ENCODE measurements at regions not wholly inside any gene's neighbourhood (a gene's known extent, or its start where the extent isn't known, plus 50 kb on each side); places are given as distances from the start of the nearest gene placed in this dataset.

DNA sequence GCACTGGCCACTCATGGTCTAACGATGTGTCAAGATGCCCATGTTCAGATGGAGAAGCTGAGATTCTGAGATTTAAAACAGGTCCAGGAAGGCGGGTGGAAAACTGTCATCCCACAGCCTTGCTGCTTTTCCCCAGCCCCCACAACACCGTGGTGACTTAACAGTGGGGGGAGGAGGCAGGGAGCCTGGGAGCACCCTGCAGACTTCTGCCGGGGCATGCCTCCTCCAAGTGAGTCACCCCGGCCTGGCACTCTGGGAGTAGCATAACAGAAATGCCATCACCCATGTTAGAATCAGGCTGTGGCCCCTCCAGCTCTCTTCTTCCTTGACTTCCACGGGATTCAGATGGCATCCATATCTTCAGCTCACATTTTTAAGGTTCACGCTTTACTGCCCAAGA, 164.8 kb downstream of the CBLN1 start:
- FAIRE-seq (no peak), DNase-seq (no peak)
- H3K27me3 ChIP-seq (ENCODE audit: control insufficient read depth in 3 of 3, insufficient read depth in 3 of 3, low read length in 3 of 3), result no peaks in the 10 kb centered on the region
- H3K4me3 ChIP-seq (ENCODE audit: low read depth in 1 of 3, low read length in 3 of 3), result no peak overlapping the region
- no peaks in the 10 kb centered on the region for H3K9me3 ChIP-seq (ENCODE audit: control insufficient read depth in 2 of 2, insufficient read depth in 1 of 2, low read depth in 1 of 2, low read length in 1 of 2)
- WGBS, 3 donors, result 65 to 77% (median 72%) methylated on average over 7 of the region's 7 CpGs
- no peak overlapping the region for H3K27ac ChIP-seq (ENCODE audit: low read depth in 1 of 3, low read length in 2 of 3)
- H3K36me3 ChIP-seq (ENCODE audit: control insufficient read depth in 3 of 3, insufficient read depth in 2 of 3, low read depth in 1 of 3, low read length in 3 of 3), result no peaks in the 10 kb centered on the region
- no peaks in the 10 kb centered on the region for H3K4me1 ChIP-seq (ENCODE audit: control insufficient read depth in 3 of 3, insufficient read depth in 2 of 3, low read depth in 1 of 3, low read length in 2 of 3)

DNA sequence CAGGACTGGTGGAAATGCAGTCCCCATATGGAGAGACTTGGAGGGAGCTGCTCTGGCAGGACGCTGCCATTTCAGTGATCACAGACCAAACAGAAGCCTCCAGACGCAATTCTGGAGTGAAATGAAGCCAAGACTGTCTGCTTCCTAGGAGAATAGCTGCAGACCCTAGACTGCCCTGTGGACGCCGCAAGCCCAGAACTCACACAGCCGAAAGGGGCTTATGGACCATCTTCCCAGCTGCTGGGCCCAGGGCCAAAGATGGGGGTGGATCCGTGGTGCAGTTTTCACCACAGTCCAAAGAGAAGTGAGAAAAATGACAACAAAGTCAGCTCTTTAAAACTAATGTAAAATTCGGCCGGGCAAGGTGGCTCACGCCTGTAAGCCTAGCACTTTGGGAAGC, 165.7 kb downstream of the CBLN1 start:
- no peaks in the 10 kb centered on the region for H3K27me3 ChIP-seq (ENCODE audit: control insufficient read depth in 3 of 3, insufficient read depth in 3 of 3, low read length in 3 of 3)
- WGBS, 3 donors, result 63 to 76% (median 74%) methylated on average over 9 of the region's 9 CpGs
- H3K36me3 ChIP-seq (ENCODE audit: control insufficient read depth in 3 of 3, insufficient read depth in 2 of 3, low read depth in 1 of 3, low read length in 3 of 3), result no peaks in the 10 kb centered on the region
- H3K4me1 ChIP-seq (ENCODE audit: control insufficient read depth in 3 of 3, insufficient read depth in 2 of 3, low read depth in 1 of 3, low read length in 2 of 3), result no peaks in the 10 kb centered on the region
- H3K27ac ChIP-seq (ENCODE audit: low read depth in 1 of 3, low read length in 2 of 3), result no peak overlapping the region
- FAIRE-seq (no peak), DNase-seq (no peak)
- H3K9me3 ChIP-seq (ENCODE audit: control insufficient read depth in 2 of 2, insufficient read depth in 1 of 2, low read depth in 1 of 2, low read length in 1 of 2), result no peaks in the 10 kb centered on the region
- no peak overlapping the region for H3K4me3 ChIP-seq (ENCODE audit: low read depth in 1 of 3, low read length in 3 of 3)

DNA sequence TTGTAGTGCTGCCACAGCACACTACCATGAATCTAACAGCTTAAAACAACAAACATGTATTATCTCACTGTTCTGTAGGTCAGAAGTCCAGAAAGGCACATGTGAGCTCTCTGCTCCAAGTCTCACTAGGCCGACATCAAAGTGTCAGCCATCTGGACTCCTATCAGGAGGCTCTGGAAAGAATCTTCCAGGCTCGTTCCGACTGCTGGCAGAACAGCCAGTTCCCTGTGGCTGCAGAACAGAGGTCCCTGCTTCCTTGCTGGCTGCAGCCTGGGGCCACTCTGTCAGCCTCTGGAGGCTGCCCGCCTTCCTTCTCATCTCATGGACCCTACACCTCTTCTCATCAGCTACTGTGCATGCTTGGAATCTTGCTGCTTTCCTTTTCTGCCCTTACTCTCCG, 168.9 kb downstream of the CBLN1 start:
- no peak overlapping the region for H3K4me3 ChIP-seq (ENCODE audit: low read depth in 1 of 3, low read length in 3 of 3)
- H3K4me1 ChIP-seq (ENCODE audit: control insufficient read depth in 3 of 3, insufficient read depth in 2 of 3, low read depth in 1 of 3, low read length in 2 of 3), result no peaks in the 10 kb centered on the region
- no peaks in the 10 kb centered on the region for H3K27me3 ChIP-seq (ENCODE audit: control insufficient read depth in 3 of 3, insufficient read depth in 3 of 3, low read length in 3 of 3)
- no peaks in the 10 kb centered on the region for H3K36me3 ChIP-seq (ENCODE audit: control insufficient read depth in 3 of 3, insufficient read depth in 2 of 3, low read depth in 1 of 3, low read length in 3 of 3)
- WGBS, 3 donors, result 38 to 54% (median 43%) methylated on average over 5 of the region's 5 CpGs
- no peaks in the 10 kb centered on the region for H3K9me3 ChIP-seq (ENCODE audit: control insufficient read depth in 2 of 2, insufficient read depth in 1 of 2, low read depth in 1 of 2, low read length in 1 of 2)
- DNase-seq, result no peak
- no peak for FAIRE-seq
- no peak overlapping the region for H3K27ac ChIP-seq (ENCODE audit: low read depth in 1 of 3, low read length in 2 of 3)

DNA sequence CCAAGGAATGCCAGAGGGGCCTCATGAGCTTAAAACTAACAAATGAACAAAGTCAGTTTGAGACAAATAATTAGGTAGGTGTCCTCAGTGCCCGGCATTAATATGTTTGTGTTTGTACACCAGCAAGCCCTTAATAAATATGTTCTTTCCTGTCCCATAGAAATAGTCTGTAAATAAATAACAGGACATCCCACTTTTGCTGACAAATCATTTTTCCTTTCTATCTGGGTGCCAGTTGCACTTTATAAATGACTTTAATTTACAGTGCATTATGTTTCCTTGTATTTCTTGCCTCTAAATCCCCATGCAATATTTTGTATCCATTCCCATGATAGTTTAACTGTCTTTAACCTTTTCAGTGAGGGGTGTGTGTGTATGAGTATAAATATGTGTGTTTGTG, 170.3 kb downstream of the CBLN1 start:
- FAIRE-seq (no peak), DNase-seq (no peak)
- Histone ChIP-seq H3K36me3 (ENCODE audit: control insufficient read depth in 3 of 3, insufficient read depth in 2 of 3, low read depth in 1 of 3, low read length in 3 of 3) (no peaks in the 10 kb centered on the region), H3K27ac (ENCODE audit: low read depth in 1 of 3, low read length in 2 of 3) (no peak overlapping the region), H3K9me3 (ENCODE audit: control insufficient read depth in 2 of 2, insufficient read depth in 1 of 2, low read depth in 1 of 2, low read length in 1 of 2) (no peaks in the 10 kb centered on the region), H3K27me3 (ENCODE audit: control insufficient read depth in 3 of 3, insufficient read depth in 3 of 3, low read length in 3 of 3) (no peaks in the 10 kb centered on the region), H3K4me1 (ENCODE audit: control insufficient read depth in 3 of 3, insufficient read depth in 2 of 3, low read depth in 1 of 3, low read length in 2 of 3) (no peaks in the 10 kb centered on the region), H3K4me3 (ENCODE audit: low read depth in 1 of 3, low read length in 3 of 3) (no peak overlapping the region)
- 23 to 52% (median 35%) methylated on average over 1 of the region's 1 CpG for WGBS, 3 donors

DNA sequence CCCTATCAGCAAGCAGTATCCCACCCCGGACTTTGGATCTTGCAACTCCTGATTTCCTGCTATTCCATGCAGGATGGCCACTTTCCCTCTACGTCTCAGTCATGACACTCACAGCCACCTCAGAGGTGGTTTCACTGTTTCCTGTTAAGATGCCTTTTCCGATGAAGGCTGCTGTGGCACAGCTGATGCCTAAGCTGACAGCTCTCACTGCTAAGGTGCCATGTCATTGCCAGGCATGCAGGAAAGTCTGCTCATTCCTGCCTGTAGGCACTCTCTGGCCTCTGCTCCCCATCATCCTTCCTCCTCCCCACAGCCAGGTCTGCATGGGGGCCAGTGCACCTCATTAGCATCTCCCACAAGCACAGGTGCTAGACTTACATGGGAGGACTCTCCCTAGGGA, 173.0 kb downstream of the CBLN1 start:
- H3K27me3 ChIP-seq (ENCODE audit: control insufficient read depth in 3 of 3, insufficient read depth in 3 of 3, low read length in 3 of 3), result no peaks in the 10 kb centered on the region
- H3K36me3 ChIP-seq (ENCODE audit: control insufficient read depth in 3 of 3, insufficient read depth in 2 of 3, low read depth in 1 of 3, low read length in 3 of 3), result no peaks in the 10 kb centered on the region
- DNase-seq (no peak), FAIRE-seq (no peak)
- H3K4me1 ChIP-seq (ENCODE audit: control insufficient read depth in 3 of 3, insufficient read depth in 2 of 3, low read depth in 1 of 3, low read length in 2 of 3), result no peaks in the 10 kb centered on the region
- 69 to 79% (median 70%) methylated on average over 3 of the region's 3 CpGs for WGBS, 3 donors
- no peaks in the 10 kb centered on the region for H3K9me3 ChIP-seq (ENCODE audit: control insufficient read depth in 2 of 2, insufficient read depth in 1 of 2, low read depth in 1 of 2, low read length in 1 of 2)
- H3K27ac ChIP-seq (ENCODE audit: low read depth in 1 of 3, low read length in 2 of 3), result no peak overlapping the region
- no peak overlapping the region for H3K4me3 ChIP-seq (ENCODE audit: low read depth in 1 of 3, low read length in 3 of 3)

DNA sequence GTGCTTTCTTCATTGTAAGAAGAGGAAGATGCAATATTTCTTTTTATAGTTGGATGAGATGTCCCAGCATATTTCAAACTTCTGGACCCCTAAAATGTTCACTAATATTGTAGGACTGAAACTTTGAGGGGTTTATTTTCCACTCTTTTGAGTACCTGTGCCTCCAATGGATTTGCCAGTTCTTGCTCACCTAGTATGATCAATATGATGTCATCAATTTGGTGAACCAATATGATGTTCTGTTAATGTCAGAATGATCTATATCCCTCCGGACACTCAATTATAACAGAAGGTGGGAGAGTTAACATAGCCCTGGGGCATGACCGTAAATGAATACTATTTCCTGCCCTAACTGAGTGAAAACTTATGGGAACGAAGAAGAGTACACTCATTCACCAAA, 178.3 kb downstream of the CBLN1 start:
- Histone ChIP-seq H3K36me3 (ENCODE audit: control insufficient read depth in 3 of 3, insufficient read depth in 2 of 3, low read depth in 1 of 3, low read length in 3 of 3) (no peaks in the 10 kb centered on the region), H3K9me3 (ENCODE audit: control insufficient read depth in 2 of 2, insufficient read depth in 1 of 2, low read depth in 1 of 2, low read length in 1 of 2) (no peaks in the 10 kb centered on the region), H3K4me3 (ENCODE audit: low read depth in 1 of 3, low read length in 3 of 3) (no peak overlapping the region), H3K27ac (ENCODE audit: low read depth in 1 of 3, low read length in 2 of 3) (no peak overlapping the region), H3K27me3 (ENCODE audit: control insufficient read depth in 3 of 3, insufficient read depth in 3 of 3, low read length in 3 of 3) (no peaks in the 10 kb centered on the region), H3K4me1 (ENCODE audit: control insufficient read depth in 3 of 3, insufficient read depth in 2 of 3, low read depth in 1 of 3, low read length in 2 of 3) (no peaks in the 10 kb centered on the region)
- FAIRE-seq, result no peak
- 84 to 97% (median 90%) methylated on average over 3 of the region's 3 CpGs for WGBS, 3 donors
- no peak for DNase-seq

DNA sequence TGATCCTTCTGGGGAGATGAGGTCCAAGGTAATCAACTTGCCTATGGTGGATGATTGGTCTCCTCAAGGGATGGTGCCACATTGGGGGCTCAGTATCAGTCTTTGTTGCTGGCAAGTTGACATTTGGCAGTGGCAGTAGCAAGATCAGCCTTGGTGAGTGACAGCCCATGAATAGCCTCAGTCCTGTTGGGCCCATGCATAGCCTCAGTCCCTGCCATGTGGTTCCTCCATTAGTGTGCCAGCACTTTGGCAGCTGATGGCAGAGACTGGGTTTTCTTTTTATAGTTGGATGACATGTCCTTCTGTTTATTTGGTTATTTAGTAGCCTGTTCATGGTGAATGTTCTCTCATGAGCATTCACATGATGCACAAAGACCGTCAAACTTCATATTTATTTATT, 179.6 kb downstream of the CBLN1 start:
- no peak overlapping the region for H3K27ac ChIP-seq (ENCODE audit: low read depth in 1 of 3, low read length in 2 of 3)
- H3K4me1 ChIP-seq (ENCODE audit: control insufficient read depth in 3 of 3, insufficient read depth in 2 of 3, low read depth in 1 of 3, low read length in 2 of 3), result no peaks in the 10 kb centered on the region
- H3K27me3 ChIP-seq (ENCODE audit: control insufficient read depth in 3 of 3, insufficient read depth in 3 of 3, low read length in 3 of 3), result no peaks in the 10 kb centered on the region
- no peaks in the 10 kb centered on the region for H3K36me3 ChIP-seq (ENCODE audit: control insufficient read depth in 3 of 3, insufficient read depth in 2 of 3, low read depth in 1 of 3, low read length in 3 of 3)
- 76 to 88% (median 85%) methylated on average over 1 of the region's 1 CpG for WGBS, 3 donors
- no peak overlapping the region for H3K4me3 ChIP-seq (ENCODE audit: low read depth in 1 of 3, low read length in 3 of 3)
- DNase-seq, result no peak
- FAIRE-seq, result no peak
- no peaks in the 10 kb centered on the region for H3K9me3 ChIP-seq (ENCODE audit: control insufficient read depth in 2 of 2, insufficient read depth in 1 of 2, low read depth in 1 of 2, low read length in 1 of 2)

DNA sequence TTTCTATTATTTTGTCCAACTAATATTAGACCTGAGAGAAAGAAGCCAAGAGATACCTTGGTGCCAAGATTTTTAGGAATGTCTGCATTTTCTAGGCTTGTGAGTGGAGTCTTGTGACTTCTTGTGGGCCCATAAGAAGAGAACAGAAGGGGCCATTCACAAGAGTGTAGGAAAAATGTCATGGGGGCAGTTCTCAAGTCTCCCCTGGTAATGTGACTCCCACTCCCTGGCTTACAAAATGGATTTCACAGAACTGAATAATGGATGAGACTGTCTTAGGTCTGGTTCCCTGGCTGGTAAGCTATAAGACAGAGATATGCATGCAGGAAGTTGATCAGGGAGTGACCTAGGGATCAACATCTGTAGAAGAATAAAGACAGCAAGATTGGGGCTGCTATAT, 181.3 kb downstream of the CBLN1 start:
- H3K27me3 ChIP-seq (ENCODE audit: control insufficient read depth in 3 of 3, insufficient read depth in 3 of 3, low read length in 3 of 3), result peaks cover 0 to 2% (median 0%) of the 10 kb centered on the region in 3 donors
- no peak overlapping the region for H3K4me3 ChIP-seq (ENCODE audit: low read depth in 1 of 3, low read length in 3 of 3)
- DNase-seq (no peak), FAIRE-seq (no peak)
- no peaks in the 10 kb centered on the region for H3K9me3 ChIP-seq (ENCODE audit: control insufficient read depth in 2 of 2, insufficient read depth in 1 of 2, low read depth in 1 of 2, low read length in 1 of 2)
- no peaks in the 10 kb centered on the region for H3K4me1 ChIP-seq (ENCODE audit: control insufficient read depth in 3 of 3, insufficient read depth in 2 of 3, low read depth in 1 of 3, low read length in 2 of 3)
- H3K27ac ChIP-seq (ENCODE audit: low read depth in 1 of 3, low read length in 2 of 3), result no peak overlapping the region
- H3K36me3 ChIP-seq (ENCODE audit: control insufficient read depth in 3 of 3, insufficient read depth in 2 of 3, low read depth in 1 of 3, low read length in 3 of 3), result no peaks in the 10 kb centered on the region

DNA sequence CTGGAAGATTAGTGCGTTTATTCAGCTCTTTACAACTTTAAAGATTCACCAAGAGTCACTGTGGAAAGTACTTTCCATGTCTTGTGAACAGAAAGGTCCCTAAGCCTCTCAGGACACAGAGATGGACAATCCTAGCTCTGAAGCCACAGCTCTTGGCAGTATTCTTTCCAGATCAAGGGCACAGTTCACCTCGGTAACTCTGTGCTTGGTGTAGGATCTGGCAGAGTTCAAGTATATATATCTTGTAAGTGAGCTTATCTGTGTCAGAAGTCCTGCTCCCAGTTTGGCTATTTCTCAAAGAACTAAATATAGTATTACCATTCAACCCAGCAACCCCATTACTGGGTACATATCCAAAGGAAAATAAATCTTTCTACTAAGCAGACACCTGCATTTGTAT, 183.7 kb downstream of the CBLN1 start:
- H3K4me1 ChIP-seq (ENCODE audit: control insufficient read depth in 3 of 3, insufficient read depth in 2 of 3, low read depth in 1 of 3, low read length in 2 of 3), result no peaks in the 10 kb centered on the region
- WGBS, 3 donors, result 75 to 80% (median 79%) methylated on average over 2 of the region's 2 CpGs
- H3K9me3 ChIP-seq (ENCODE audit: control insufficient read depth in 2 of 2, insufficient read depth in 1 of 2, low read depth in 1 of 2, low read length in 1 of 2), result no peaks in the 10 kb centered on the region
- DNase-seq (no peak), FAIRE-seq (no peak)
- peaks cover 0 to 2% (median 0%) of the 10 kb centered on the region in 3 donors for H3K27me3 ChIP-seq (ENCODE audit: control insufficient read depth in 3 of 3, insufficient read depth in 3 of 3, low read length in 3 of 3)
- H3K27ac ChIP-seq (ENCODE audit: low read depth in 1 of 3, low read length in 2 of 3), result no peak overlapping the region
- no peaks in the 10 kb centered on the region for H3K36me3 ChIP-seq (ENCODE audit: control insufficient read depth in 3 of 3, insufficient read depth in 2 of 3, low read depth in 1 of 3, low read length in 3 of 3)
- no peak overlapping the region for H3K4me3 ChIP-seq (ENCODE audit: low read depth in 1 of 3, low read length in 3 of 3)

Data from small intestine (tissue), 7 donors.